ENCODE measurements at regions not wholly inside any gene's neighbourhood (a gene's known extent, or its start where the extent isn't known, plus 50 kb on each side); places are given as distances from the start of the nearest gene placed in this dataset.

- H3K4me3 ChIP-seq (ENCODE audit: low read depth, low read length): no peak overlapping the region
- H3K36me3 ChIP-seq (ENCODE audit: control insufficient read depth in 2 of 2, insufficient read depth in 1 of 2, low read length in 2 of 2): no peaks in the 10 kb centered on the region
- no peak overlapping the region for H3K27ac ChIP-seq (ENCODE audit: extremely low read depth, low read depth, low read length)
- ChIA-PET POLR2A (no interaction called here), CTCF (interaction anchor here (0.6 kb wide), 1 partner anchor 9 kb away, joined by 3 read pairs; no protein-coding TSS in a partner anchor)
- TF ChIP-seq IKZF3 (tag by site-specific recombination; IDR thresholded peaks at IDR 0.05) (no peak), PRDM1 (tag by site-specific recombination; IDR thresholded peaks at IDR 0.05) (0 out of 2 replicates have a peak, but pooled peaks have one; percentile 38), AEBP2 (tag by site-specific recombination; IDR thresholded peaks at IDR 0.05; ENCODE audit: borderline replicate concordance) (peak; percentile 63; the same call in 1 of the 2 replicates), MEIS1 (CRISPR knock-in tag; IDR thresholded peaks at IDR 0.05; ENCODE audit: borderline replicate concordance) (no peak)
- no peaks in the 10 kb centered on the region for H3K9me3 ChIP-seq (ENCODE audit: control insufficient read depth, insufficient read depth, low read depth, low read length)
- no peaks in the 10 kb centered on the region for H3K4me1 ChIP-seq (ENCODE audit: control insufficient read depth, insufficient read depth, low read length)
Observed at GRCh38 chrX:68937581-68937980, 108.8 kb downstream of the EFNB1 start.

GRCh38 chrX:68936608-68937007, 107.8 kb downstream of the EFNB1 start:
- no peaks in the 10 kb centered on the region for H3K9me3 ChIP-seq (ENCODE audit: control insufficient read depth, insufficient read depth, low read depth, low read length)
- CTCF ChIA-PET: interaction anchor here (0.7 kb wide), 1 partner anchor 13 kb away, joined by 3 read pairs; no protein-coding TSS in a partner anchor
- no peak overlapping the region for H3K4me3 ChIP-seq (ENCODE audit: low read depth, low read length)
- H3K4me1 ChIP-seq (ENCODE audit: control insufficient read depth, insufficient read depth, low read length): no peaks in the 10 kb centered on the region
- no peak overlapping the region for H3K27ac ChIP-seq (ENCODE audit: extremely low read depth, low read depth, low read length)
- H3K36me3 ChIP-seq (ENCODE audit: control insufficient read depth in 2 of 2, insufficient read depth in 1 of 2, low read length in 2 of 2): no peaks in the 10 kb centered on the region
- no peak for TF ChIP-seq ZNF157 (tag by site-specific recombination; IDR thresholded peaks at IDR 0.05)
- TF ChIP-seq ZNF398 (tag by site-specific recombination; IDR thresholded peaks at IDR 0.05): no peak
- no peak for TF ChIP-seq ZNF843 (tag by site-specific recombination; IDR thresholded peaks at IDR 0.05)
- no peak for TF ChIP-seq ZNF133 (tag by site-specific recombination; IDR thresholded peaks at IDR 0.05)
- TF ChIP-seq SP7 (tag by site-specific recombination; IDR thresholded peaks at IDR 0.05): no peak
- no peak for TF ChIP-seq PRDM4 (tag by site-specific recombination; IDR thresholded peaks at IDR 0.05)
- no peak for TF ChIP-seq ZNF324 (tag by site-specific recombination; IDR thresholded peaks at IDR 0.05)
- no peak for TF ChIP-seq YY1 (tag by site-specific recombination; IDR thresholded peaks at IDR 0.05)
- no peak for TF ChIP-seq ZFP69B (tag by site-specific recombination; IDR thresholded peaks at IDR 0.05)
- no peak for TF ChIP-seq ZNF341 (tag by site-specific recombination; IDR thresholded peaks at IDR 0.05; ENCODE audit: low read depth)
- TF ChIP-seq KLF10 (tag by site-specific recombination; IDR thresholded peaks at IDR 0.05): no peak
- no peak for TF ChIP-seq ZNF394 (tag by site-specific recombination; IDR thresholded peaks at IDR 0.05; ENCODE audit: borderline replicate concordance)
- no peak for TF ChIP-seq PBX3 (CRISPR knock-in tag; IDR thresholded peaks at IDR 0.05)
- no peak for TF ChIP-seq KLF16 (tag by site-specific recombination; IDR thresholded peaks at IDR 0.05)
- TF ChIP-seq ZFHX2 (tag by site-specific recombination; conservative IDR thresholded peaks at IDR 0.05): no peak
- TF ChIP-seq BCL6B (tag by site-specific recombination; IDR thresholded peaks at IDR 0.05): no peak
- POLR2A ChIA-PET: no interaction called here

All from HEK293 (cell line).